DMS79 treated with DMSO at 0.1 percent for 48 hours (cell line): ENCODE measurements at regions not wholly inside any gene's neighbourhood (a gene's known extent, or its start where the extent isn't known, plus 50 kb on each side); places are given as distances from the start of the nearest gene placed in this dataset.

ENCODE experiments used
- DNase-seq: peaks from one replicate; lab custom pipeline; 2025; lab: John Stamatoyannopoulos, UW

DNA sequence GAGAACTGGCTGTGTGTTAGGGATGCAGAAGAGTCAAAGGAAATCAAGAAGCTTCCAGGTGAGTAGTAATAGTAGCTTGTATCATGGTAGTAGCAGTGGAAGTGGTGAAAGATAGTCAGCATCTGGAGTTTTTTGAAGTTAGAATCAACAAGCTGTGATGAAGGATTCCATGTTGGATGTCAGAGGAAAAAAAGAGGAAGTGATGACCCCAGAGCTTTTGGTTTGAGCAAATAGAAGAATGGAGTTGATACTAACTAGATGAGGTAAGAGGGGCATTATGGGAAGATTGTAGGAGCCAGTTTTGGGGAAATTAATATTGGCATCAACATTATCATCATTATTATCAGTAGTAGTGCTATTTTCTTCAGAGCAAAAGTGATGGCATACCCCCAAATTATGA lies 542.2 kb downstream of the XIRP2 start:
- no peak for DNase-seq

DNA sequence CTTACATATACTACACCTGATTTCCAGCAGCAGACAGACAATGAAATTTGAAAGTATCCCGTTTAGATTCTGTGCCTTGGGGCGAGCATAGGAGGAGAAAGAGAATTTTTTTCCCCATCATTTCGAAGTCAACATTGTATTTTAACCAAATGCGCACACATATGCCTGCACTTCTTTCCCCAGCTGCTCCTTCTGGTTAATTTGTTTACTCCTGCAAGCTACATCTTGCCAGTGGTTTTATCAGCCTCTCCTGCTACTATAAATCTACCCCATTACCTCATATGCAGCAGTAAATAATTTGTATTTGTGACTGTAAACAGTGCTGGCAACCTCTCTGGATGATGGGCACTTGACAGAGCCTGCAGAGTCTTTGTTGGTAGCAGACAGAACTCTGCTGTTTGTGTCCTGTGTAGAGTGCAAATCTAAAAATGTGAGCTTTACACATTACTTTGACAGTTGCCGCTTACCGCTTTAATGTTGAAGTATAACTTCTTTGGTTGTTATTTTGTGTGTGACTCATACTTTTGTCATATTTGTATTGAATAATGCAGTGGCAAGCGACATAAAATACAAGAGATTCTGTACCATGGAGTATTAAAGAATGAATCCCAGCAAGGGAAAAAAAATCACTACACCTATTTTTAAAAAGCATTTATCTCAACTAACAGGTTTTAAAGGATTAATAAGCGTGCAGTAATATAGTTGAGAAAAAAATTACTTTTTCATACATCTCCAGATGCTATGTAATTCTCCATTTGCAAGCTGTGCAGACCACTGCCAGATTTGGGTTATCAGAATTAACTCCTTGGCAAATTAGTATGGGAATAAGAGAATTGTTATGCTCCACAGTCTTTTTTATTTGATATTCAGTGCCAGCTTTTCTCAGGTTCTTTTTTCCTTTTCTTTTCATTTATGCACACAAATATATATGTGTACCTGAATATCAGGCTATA lies 536.8 kb downstream of the XIRP2 start:
- peak; percentile 94 for DNase-seq

DNA sequence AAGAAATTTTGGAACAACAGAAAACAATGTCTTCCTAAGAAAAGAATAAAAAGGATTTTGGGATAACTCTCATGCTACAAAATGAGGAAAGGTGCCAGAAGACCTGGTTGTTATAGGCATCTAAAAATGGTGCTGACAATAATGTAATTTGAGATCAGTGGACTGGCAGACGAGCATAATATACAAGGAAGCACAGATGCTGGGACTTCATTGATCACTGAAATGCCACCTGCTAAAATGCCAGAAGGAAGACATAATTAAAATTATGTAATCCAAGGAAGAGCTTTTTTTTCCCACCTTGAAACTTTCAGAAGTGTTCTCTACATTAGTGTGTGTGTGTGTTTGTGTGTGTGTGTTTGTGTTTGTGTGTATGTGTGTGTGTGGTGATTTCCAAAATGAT lies 535.9 kb downstream of the XIRP2 start:
- peak; percentile 69 for DNase-seq

DNA sequence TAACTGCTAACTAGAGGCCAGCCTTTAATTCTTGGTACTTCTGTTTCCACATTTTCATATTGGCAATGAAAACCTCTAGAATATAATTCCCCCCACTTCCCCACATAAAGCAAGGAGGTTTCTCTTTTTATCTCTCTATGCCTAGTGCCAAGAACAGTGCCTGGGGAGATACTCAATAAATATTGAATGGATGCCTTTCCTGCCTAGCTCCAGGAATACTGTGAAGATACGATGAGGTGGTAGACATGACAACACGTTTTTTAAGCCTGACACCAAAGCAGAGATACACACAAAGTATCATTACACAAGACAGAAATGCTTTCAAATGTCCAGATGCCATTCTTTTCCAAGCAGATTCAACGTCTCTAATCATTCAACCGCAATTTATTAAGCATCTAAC lies 535.5 kb downstream of the XIRP2 start:
- peak; percentile 63 for DNase-seq

DNA sequence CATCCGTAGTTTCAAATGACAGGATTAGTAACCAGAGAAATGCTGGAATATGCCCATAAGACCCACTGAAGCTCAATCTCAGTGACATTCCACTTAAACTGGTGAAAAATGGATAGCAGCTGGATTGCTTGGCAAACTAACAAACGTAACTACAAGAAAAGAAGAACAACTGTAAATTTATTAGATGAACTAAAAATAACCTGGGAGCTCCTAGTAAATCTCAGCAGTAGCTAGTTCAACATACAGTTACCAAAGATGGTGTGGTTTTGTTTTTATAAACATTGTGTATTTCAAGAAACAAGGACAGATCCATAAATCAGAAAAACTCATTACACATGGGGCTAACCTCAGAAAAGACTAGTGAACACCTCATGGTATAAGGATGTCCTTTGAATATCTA lies 531.9 kb downstream of the XIRP2 start:
- no peak for DNase-seq

DNA sequence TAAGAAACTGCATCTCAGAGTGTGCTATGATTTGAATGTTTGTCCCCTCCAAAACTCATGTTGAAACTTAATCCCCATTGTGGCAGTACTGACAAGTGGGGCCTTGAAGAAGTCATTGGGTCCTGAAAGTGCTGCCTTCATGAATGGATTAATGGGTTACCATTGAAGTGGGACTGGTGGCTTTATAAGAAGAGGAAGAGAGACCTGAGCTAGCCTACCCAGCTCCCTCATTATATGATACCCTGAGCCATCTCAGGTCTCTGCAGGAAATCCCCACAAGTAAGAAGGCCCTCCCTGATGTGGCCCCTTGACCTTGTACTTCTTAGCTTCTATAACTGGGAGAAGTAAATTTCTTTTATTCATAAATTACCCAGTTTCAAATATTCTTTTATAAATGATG lies 526.8 kb downstream of the XIRP2 start:
- DNase-seq: no peak

DNA sequence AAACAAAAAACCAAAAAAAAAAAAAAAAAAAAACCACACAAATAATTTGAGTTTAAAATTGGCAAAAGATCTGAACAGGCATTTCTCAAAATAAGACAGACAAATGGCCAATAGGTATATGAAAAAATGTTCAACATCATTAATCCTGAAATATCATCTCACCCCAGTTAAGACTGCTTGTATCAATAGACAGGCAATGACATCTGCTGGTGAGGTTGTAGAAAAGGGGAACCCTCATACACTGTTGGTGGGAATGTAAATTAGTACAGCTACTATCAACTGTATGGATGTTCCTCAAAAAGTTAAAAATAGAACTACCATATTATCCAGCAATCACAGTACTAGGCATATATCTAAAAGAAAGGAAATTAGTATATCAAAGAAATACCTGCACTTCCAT lies 523.1 kb downstream of the XIRP2 start:
- DNase-seq: no peak

DNA sequence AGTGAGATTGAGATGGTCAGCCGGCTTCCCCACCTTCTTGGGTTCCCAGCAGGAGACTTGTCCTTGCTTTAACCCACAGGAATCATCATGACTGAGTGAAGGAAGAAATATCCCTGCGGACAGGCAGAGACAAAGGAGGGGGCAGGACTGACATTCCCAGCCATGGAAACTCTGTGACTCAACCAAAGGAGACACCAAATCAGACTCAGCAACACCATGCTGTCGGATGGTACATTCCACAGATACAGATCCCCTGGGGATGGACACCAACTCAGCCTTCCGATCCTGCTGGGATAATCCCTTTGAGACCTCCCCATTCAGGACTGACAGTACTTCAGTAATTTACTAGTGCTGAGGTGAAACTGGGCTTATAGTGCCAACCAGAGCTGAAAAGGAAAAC lies 518.3 kb downstream of the XIRP2 start:
- no peak for DNase-seq

DNA sequence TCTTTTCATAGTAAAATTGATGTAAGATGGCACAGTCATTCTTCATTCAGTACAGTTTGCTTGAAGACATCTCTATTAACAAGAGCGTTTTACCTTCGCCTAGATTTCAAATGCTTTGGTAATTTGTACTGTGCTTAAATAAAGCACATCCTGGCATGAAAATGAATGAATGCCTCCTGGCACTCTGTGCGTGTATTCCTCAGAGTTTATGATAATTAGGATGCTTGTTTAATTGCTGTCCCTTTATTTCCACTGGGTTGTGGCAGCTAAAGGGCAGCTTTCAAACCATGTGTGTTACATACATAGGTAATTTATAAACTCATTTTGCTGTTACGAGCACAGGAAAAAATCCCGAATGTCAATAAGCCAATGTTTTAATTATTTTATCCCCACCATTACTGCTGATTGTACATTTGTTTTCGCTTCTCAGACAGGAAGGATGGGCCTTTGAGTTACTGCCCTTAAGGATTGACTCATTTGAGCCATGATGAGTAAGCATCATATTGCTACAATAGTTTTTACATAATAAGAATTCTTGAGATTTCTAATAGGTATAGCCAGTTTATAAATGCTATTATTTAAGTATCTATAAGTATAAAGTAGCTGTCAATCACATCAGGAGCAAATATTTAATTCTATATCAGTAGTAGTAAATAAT lies 516.5 kb downstream of the XIRP2 start:
- no peak for DNase-seq

DNA sequence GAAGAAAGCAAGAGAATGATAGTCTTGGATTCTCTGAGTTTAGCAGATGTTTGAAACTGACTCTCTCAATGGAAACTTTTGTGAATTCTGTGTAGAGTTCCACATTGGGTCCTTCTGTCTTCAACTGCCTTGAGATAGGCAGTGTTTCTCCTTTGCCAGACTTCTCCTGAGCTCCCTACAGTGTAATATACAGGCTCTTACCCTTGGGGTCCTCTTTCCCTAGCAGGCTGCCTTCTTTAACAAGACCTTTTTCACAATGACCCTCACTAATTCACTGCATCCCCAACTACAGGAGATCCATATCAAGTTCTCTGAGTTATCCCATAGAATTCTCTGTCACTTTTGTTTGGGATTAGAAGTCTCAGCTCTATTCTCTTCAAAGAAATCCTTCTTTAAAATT lies 513.0 kb downstream of the XIRP2 start:
- no peak for DNase-seq

DNA sequence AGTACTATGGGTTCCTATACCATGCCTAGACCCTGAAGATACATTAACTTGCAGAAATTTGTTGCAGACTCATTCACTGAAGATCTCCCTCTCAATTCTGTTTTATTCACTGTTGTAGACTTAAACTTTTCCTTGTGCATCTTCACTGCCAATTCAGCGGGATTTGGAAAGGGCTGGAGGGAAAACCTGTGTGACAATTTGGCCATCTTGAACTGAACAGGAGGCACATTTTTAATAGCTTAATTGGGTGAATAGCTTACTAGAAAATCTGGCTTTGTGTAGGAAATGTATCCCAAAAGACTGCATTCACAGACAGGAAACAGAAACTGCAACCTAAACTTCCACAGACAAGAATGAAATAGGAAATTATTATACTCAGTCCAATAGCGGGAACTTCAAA lies 512.3 kb downstream of the XIRP2 start:
- DNase-seq: no peak

DNA sequence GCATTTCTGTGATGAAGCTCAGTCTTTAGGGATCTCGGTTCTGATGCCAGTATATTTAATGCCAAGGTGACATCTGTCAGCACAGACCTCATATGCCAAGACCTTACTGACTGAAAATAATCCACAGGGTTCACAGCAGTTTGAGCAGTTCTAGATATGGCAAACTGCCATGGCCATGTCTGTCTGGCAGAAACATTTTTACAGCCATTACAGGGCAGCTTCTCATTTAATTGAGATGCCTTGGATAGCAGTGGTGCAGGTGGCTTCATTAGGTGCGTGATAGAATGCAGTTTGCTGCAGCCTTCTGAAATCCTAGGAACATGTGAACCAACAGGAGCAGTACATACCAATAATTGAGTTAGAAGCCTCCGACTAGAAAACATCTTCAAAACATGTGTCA lies 510.6 kb downstream of the XIRP2 start:
- no peak for DNase-seq

DNA sequence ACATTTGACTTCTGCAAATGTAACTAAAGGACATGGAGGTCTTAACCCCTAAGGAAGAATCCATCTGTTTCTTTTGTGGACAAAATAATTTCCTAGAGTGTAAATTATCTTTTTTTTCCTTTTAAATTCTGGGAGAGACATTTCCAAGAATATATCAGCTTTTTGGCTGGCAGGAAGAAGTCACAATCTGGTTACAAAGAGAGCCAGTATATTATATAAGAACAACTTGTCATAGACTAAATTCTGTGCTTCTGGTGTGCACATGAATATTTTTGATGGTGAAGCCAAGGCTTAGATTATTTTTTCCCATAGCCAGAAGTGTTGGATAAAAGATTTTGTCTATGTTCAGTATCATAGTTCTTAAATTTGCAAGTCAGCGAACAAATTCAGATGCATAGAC lies 500.6 kb downstream of the XIRP2 start:
- DNase-seq: no peak

DNA sequence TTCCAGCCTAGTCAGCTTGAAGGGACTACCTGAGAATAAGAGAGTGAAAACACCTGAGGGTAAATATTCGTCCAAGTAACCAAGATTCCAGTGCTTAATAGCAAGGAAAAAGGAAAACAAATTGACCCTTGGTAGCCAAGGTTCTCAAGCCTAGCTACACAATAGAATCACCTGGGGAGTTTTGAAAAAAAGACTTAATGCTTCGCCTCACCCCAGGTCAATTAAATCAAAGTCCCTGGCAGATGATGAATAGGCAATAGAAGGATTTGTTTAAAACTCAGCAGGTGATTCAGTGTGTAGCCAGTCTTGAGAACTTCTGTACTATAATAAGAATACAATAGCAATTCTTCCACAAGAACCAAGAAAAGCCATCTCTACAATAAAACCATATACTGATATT lies 500.2 kb downstream of the XIRP2 start:
- DNase-seq: peak; percentile 81

DNA sequence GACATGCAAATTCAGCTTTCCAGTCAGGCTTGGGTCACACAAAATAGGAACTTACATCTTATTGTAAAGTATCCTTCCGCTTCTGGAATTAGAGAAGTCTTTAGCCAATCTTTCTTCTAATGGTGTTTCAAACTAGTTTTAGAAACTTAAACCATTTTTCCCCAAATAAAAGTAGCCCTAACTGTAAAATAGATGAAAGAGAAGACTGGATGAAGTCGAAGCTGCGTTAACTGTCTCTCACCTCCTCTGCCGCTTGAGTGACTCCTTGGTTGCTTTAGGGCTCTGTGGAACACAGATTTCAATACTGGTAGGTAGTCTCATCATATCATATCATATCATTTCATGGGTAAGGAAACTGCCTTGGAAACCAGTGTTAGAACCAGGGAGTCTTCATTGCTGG lies 498.4 kb downstream of the XIRP2 start:
- no peak for DNase-seq

DNA sequence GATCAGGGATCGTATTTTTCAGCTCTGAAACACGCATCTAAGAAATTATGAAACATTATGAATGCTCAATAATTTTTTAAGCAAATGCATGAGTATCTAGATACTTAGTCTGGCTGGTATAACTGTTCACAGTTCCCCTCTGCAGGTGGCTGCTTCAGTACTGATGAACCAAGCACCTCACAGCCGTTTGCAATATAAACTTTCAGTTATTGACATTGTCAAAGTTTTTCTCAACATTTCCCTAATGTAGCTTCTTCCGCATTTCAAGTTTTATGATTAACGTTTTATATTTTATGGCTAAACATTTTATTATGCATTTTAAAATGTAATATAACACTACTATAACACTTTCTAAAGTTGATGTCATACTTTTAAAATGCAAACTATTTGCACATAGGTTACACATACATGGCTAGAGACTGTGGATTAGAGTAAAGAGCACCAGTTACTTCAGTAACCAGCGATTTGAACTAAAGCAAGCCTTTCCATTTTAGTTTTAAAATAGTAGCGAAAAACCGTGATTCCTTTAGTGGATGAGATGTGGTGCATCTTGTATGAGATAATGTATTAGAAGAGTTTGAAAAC lies 495.4 kb downstream of the XIRP2 start:
- DNase-seq: no peak

DNA sequence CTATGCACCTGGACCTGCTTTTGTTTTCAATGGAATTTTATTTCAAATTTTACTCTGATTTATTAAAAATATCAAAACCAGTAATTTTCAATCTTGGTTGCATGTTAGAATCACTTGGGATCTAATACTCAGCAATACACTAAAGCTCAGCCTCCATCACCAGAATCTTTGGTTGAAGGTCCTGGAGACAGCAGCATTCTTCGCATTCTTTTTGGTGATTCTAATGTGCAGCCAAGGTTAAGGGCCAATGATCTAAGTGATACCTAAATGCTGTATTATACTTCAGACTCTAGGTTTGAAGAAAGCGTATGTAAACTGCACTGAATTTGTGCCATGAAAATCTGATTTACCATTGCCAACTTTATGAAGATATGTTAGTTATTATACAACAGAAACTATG lies 493.1 kb downstream of the XIRP2 start:
- no peak for DNase-seq

DNA sequence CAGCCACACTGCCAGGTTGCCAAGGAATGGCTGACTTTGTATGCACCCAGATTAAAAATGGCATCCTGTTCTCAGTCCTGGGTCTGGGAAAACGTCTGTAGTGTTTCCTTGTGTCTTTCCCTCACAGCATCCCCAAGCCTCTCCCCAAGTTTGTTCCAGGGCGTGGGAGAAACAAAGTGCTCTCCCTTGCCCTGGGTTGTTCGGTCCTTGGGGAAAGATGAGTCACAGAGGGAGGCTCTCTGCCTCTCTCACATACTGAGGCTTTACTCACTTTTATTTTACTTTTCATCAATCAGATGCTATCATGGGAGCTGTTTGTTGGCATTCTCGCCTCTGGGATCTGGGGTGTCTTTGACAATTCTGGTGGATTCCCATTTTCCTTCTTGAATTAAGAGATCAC lies 492.3 kb downstream of the XIRP2 start:
- no peak for DNase-seq

DNA sequence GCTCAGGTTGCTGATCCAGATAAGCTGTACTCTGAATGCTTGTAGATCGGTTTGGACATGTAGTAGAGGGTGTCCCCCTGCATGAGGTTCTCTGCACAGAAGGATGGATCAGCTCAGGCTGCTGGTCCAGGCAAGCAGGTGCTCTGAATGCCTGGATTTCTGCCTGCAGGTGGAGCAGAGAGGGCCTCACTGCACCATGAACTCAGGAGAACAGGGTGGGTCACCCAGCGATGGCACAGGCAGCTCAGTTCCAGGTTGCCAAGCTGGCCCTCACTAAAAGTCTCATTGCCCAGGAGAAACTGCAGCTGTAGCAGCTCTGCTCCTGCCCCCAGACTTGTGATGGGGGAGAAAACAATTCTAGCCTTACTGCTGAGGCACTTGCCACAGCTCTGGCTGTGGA lies 491.8 kb downstream of the XIRP2 start:
- no peak for DNase-seq

DNA sequence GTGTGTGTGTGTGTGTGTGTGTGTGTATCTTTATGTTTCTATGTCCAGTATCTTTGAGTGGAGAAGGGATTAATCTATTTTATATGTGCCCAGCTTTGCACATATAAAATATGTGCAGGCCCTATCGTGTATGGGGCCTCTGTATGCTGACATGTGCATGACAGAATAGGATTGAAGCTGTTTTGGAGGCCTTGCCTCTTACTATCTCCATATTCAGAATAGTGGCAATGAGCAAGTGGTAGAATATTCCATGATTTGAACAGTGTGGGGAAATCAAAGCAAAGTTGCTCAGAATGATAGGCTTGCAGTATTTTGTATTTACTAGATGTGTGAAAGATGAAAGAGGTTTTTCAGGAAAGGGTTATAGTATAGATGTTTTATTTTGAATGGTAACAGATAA lies 480.8 kb downstream of the XIRP2 start:
- no peak for DNase-seq

DNA sequence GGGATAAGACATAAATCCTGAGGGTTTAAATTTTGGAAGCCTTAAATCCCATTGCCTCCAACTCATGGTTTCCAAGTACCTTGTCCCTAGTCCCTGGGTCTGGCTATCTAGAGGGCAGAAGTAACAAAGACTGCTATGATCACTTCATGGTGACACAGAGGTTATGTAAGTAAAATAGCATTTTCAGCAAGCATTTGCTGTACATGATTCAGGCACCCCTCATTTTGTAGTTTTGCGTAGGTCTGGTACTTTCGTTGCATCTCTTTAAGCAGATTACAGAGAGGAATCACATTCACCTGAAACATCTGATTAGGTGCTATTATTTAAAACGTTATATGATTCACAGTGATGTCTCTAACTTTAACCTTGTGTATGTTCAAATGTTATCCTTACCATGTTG lies 480.1 kb downstream of the XIRP2 start:
- DNase-seq: no peak

DNA sequence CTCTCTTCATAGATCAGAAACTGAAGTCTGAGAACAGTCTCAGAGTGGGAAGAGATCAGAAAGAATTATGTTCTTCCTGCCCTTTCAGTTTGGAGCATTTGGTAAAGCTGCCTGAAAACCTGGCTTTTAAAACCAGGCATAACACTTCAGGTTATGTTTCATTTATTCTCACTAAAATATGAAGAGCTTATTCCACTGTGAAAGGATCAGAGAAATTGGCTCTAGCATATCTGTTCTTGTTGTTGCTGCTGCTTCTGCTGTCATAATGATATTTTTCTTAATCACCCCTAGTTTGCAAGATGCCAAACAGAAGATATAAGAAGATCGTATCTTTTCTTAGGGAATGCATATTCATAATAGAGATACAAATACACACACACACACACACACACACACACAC lies 476.9 kb downstream of the XIRP2 start:
- no peak for DNase-seq

DNA sequence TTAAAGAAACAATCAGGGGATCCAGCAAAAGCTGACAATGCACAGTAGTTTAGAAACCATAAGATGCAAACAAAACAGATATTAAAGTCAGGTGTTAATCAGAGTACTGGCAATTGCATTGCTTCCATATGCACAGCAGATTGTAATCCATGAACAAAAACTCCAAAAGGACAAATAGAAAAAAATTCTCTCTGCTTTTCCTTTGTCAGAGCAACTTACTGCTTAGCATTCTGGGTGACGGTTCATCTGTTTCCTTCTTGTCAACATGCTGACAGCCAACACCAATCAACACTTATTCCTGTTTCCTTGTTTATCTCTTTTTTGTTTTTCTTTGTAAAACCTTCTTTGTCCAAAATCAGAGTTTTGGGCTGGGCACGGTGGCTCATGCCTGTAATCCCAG lies 473.1 kb downstream of the XIRP2 start:
- DNase-seq: no peak
